Effector CD4-positive, alpha-beta T cell (primary cell): ENCODE measurements at regions not wholly inside any gene's neighbourhood (a gene's known extent, or its start where the extent isn't known, plus 50 kb on each side); places are given as distances from the start of the nearest gene placed in this dataset.

Experiments used
- DNase-seq: peaks from one replicate; pipeline ENCODE4 v3.0.0-alpha.2; 2020

GRCh38 chr12:4012977-4013968, 140.1 kb upstream of the PARP11 start:
- DNase-seq: no peak

GRCh38 chr12:4012073-4012472, 138.9 kb upstream of the PARP11 start:
- no peak for DNase-seq

- DNase-seq: no peak
Measured at GRCh38 chr12:4011597-4011996, 138.4 kb upstream of the PARP11 start.

GRCh38 chr12:4009979-4010704, 136.9 kb upstream of the PARP11 start:
- DNase-seq: no peak

DNA sequence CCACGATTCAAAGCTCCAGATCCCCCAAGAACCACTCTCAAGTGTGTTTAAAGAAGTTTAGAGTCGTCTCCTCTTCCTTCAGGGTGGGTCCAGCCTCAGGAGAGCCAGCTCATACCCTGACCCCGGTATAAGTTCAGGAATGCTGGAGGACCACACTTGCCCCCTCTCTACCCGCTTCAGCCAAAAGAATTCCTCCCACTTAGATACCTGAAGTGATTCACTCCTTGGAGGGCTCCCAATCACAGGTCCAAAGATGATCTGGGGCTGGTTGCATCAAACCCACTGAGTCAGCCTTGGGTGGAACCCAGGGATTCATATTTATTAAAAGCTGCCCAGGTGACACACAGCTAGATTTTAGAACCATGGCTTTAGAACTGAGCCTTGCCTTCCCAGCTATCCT, 133.5 kb upstream of the PARP11 start:
- no peak for DNase-seq

DNA sequence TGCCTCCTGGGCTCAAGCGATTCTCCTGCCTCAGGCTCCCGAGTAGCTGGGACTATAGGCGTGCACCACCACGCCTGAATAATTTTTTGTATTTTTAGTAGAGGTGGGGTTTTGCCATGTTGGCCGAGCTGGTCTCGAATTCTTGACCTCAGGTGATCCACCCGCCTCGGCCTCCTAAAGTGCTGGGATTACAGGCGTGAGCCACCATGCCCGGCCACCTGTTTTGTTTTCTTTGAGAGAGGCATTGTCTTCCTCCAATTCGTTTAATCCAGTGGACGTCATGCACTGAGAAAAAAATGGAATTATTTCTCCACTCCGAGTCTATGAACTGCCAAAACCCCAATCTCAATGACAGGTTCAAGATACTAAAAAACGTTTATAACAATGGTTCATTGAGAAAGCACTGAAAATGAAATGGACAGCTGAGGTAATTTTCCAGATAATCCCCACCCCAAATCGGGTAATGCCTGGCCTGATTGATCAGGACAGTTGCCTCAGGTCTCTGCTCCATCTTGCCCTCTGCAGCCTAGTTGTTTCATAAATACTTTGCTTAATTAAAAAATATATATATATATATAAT, 132.7 kb upstream of the PARP11 start:
- no peak for DNase-seq

- DNase-seq: no peak
Measured at GRCh38 chr12:4003576-4003975, 130.4 kb upstream of the PARP11 start.

DNA sequence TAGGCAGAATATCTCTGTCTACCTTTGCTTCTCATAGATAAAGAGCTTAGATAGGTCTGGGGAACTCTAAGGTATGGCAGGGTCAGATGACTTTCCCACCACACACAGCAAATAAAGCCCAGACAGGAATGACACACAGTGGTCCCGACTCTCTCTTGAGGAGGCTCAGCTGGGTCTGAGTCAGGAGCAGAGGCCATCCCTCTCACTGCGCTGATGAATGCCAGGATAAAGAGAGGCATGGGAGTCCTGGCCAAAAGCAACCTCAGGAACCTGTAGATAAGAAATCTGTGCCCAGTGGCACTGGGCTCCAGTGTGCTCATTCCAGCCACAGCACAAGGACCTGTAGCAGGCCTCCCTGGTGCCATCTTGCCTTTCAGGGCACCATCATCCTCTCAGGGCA, 129.4 kb upstream of the PARP11 start:
- no peak for DNase-seq

GRCh38 chr12:4001841-4002240, 128.6 kb upstream of the PARP11 start:
- DNase-seq: no peak

GRCh38 chr12:4001031-4001430, 127.8 kb upstream of the PARP11 start:
- no peak for DNase-seq

- DNase-seq: no peak
Measured at GRCh38 chr12:3999904-4000303, 126.7 kb upstream of the PARP11 start.

GRCh38 chr12:3998968-3999792, 126.0 kb upstream of the PARP11 start:
- DNase-seq: no peak

- DNase-seq: no peak
Measured at GRCh38 chr12:3998397-3998796, 125.2 kb upstream of the PARP11 start.

GRCh38 chr12:3996322-3996721, 123.1 kb upstream of the PARP11 start:
- DNase-seq: no peak

- no peak for DNase-seq
Measured at GRCh38 chr12:3995306-3995705, 122.1 kb upstream of the PARP11 start.

GRCh38 chr12:3994500-3994899, 121.3 kb upstream of the PARP11 start:
- no peak for DNase-seq

DNA sequence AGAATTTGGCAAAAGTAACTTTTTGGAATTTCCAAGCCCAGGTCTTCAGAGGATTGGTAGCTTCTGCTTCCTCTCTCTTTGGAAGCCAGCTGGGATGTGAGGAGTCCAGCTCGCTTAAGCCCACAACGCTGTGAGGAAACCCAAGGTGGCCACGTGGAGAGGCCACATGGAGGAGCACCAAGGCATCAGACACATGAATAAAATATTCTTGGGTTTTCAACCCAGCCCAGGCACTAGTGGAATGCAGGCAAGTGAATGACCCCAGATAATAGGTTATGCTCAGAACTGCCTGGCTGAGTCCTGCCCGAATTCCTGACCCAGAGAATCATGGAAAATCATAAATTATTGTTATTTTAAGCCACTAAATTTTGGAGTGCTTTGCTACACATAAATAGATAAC, 119.7 kb upstream of the PARP11 start:
- DNase-seq: no peak

DNA sequence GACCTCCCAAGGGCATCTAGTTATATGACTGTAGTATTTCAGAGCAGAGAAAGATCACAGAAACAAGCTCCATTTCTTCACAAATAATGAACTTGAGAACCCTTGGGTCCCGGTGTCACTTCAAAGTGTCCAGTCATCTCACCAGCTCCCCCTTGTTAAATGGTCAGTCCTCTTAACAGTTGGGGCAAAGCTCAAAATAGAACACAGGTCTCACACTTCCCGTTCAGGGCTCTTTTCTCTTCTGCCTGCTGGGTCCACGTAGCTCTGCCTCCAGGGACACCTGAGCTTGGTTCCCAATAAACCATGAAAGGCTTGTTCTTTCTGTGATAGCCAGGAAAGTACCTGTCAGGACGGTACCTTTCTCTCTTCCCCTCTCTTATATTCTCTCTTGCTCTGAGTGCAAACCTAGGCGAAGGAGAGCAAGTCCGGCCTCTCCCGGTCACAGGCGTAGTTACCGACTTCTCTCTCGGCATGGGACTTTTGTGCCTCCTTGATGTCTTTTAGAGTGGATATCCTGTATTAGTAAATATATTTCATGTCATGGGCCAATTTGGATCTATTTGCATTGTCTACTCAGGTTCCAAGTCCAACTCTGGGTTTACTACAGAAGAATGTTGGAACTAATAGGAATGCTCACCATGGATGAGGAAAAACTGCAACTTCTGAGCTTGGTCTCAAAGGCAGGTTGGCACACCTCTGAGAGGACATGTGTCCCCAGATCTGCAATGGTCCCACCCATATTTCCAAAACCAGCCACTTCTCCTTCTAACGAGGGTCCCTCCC, 118.8 kb upstream of the PARP11 start:
- DNase-seq: no peak

DNA sequence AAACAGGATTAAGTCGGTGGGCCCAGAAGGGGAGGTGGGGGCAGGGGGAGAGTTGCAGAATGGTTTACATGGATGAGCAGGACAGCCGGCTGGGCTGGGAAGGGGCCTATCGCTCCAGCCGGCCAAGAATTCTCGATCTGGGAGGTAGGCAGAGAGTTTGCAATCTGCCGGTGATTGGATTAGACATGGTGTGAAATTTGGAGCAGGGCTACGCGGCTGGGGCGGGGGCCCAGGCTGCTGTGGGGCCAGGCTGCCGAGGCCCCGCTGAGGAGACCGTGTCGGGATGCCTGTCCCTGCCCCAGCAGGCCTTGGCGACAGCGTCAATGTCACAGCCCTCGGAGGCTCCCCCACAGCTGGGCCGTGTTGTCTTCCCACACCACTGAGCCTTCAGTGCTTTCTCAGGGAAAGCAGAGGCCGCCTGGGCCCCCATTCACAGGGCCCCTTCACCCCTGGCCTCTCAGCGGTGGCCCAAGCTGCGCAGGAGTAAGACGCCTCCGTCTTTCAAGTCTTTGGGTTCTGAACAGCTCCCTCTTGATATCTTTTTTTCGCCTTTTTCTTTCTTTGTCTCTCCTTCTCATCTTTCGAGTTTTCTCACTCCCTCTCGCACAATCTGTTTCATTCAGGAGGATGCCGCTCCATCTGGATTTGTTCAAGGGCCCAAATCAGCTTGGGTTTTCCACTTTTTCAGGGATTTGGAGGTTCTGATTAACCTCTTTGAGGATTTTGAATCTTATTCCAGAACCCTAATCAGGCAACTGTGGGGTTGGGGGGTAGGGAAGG, 117.5 kb upstream of the PARP11 start:
- no peak for DNase-seq

GRCh38 chr12:3989218-3989550, 116.0 kb upstream of the PARP11 start:
- no peak for DNase-seq

GRCh38 chr12:3988519-3989217, 115.5 kb upstream of the PARP11 start:
- DNase-seq: no peak
